Mesenchymal stem cell (in vitro differentiated cells and primary cell): ENCODE measurements at regions not wholly inside any gene's neighbourhood (a gene's known extent, or its start where the extent isn't known, plus 50 kb on each side); places are given as distances from the start of the nearest gene placed in this dataset.

Experiments used
- DNase-seq: peaks from one replicate; pipeline ENCODE4 v3.0.0-alpha.2; 2013
- H2AFZ ChIP-seq: one replicate; pipeline ENCODE4 v1.6.1; 2013; ENCODE audit warnings: low read depth, mild to moderate bottlenecking, control low read depth, inconsistent platforms, low read length, moderate library complexity
- H2AK5ac ChIP-seq: 2 replicates; pipeline ENCODE4 v1.6.1; 2013; ENCODE audit warnings: low read length, moderate library complexity, mild to moderate bottlenecking, inconsistent platforms; ENCODE audit not compliant: severe bottlenecking
- H2BK120ac ChIP-seq: one replicate; pipeline ENCODE4 v1.6.1; 2013; ENCODE audit warnings: low read depth, mild to moderate bottlenecking, inconsistent platforms, low read length, moderate library complexity
- H2BK12ac ChIP-seq, 2 experiments: one replicate each; pipeline ENCODE4 v1.6.1; 2013; ENCODE audit warnings: inconsistent platforms in 2 of 2, low read length in 2 of 2, mild to moderate bottlenecking in 2 of 2, moderate library complexity in 2 of 2, control low read depth in 1 of 2
- H2BK15ac ChIP-seq: one replicate; pipeline ENCODE4 v1.6.1; 2013; ENCODE audit warnings: mild to moderate bottlenecking, low read depth, inconsistent platforms; ENCODE audit not compliant: poor library complexity, severe bottlenecking
- H2BK5ac ChIP-seq: 2 replicates; pipeline ENCODE4 v1.6.1; 2013; ENCODE audit warnings: low read depth, mild to moderate bottlenecking, low read length, control low read depth, inconsistent platforms; ENCODE audit not compliant: poor library complexity, severe bottlenecking
- H3K14ac ChIP-seq, 2 experiments: one replicate each; pipeline ENCODE4 v1.6.1; 2013; ENCODE audit warnings: inconsistent platforms in 2 of 2, low read length in 2 of 2, control low read depth in 1 of 2, mild to moderate bottlenecking in 1 of 2, moderate library complexity in 1 of 2
- H3K18ac ChIP-seq, 2 experiments: one replicate each; pipeline ENCODE4 v1.6.1; 2013; ENCODE audit warnings: inconsistent platforms in 2 of 2, low read length in 2 of 2, control low read depth in 1 of 2, low read depth in 1 of 2, mild to moderate bottlenecking in 1 of 2
- H3K23ac ChIP-seq, 2 experiments: one replicate each; pipeline ENCODE4 v1.6.1; 2013; ENCODE audit warnings: inconsistent platforms in 2 of 2, low read length in 2 of 2, mild to moderate bottlenecking in 2 of 2, moderate library complexity in 2 of 2, control low read depth in 1 of 2
- H3K27ac ChIP-seq: 2 replicates; pipeline ENCODE4 v1.5.1; 2013; ENCODE audit warnings: mild to moderate bottlenecking, moderate library complexity, low read length, control low read depth, inconsistent platforms; ENCODE audit not compliant: poor library complexity, severe bottlenecking
- H3K27me3 ChIP-seq, 2 experiments: 2 replicates each; pipeline versions ENCODE4 v1.6.1 to v1.7.0; 2013; ENCODE audit warnings: low read length in 2 of 2, mild to moderate bottlenecking in 2 of 2, moderate library complexity in 2 of 2, control low read depth in 1 of 2, inconsistent platforms in 1 of 2; ENCODE audit not compliant: control insufficient read depth in 1 of 2, insufficient read depth in 1 of 2
- H3K36me3 ChIP-seq, 2 experiments: 2 replicates each; pipeline versions ENCODE4 v1.6.1 to v1.7.0; 2013; ENCODE audit warnings: low read length in 2 of 2, control low read depth in 1 of 2, inconsistent platforms in 1 of 2, low read depth in 1 of 2, mild to moderate bottlenecking in 1 of 2; ENCODE audit not compliant: insufficient read depth in 2 of 2, control insufficient read depth in 1 of 2
- H3K4ac ChIP-seq, 2 experiments: one replicate each; pipeline ENCODE4 v1.6.1; 2013; ENCODE audit warnings: inconsistent platforms in 2 of 2, low read length in 2 of 2, mild to moderate bottlenecking in 2 of 2, moderate library complexity in 2 of 2, control low read depth in 1 of 2, low read depth in 1 of 2
- H3K4me1 ChIP-seq: 2 replicates; pipeline ENCODE4 v1.6.1; 2013; ENCODE audit warnings: low read depth, low read length, control low read depth; ENCODE audit not compliant: control insufficient read depth, insufficient read depth
- H3K4me2 ChIP-seq: 2 replicates; pipeline ENCODE4 v1.6.1; 2013; ENCODE audit warnings: low read length, mild to moderate bottlenecking, inconsistent platforms; ENCODE audit not compliant: poor library complexity, severe bottlenecking
- H3K4me3 ChIP-seq, 2 experiments: 2 replicates each; pipeline versions ENCODE4 v1.5.1 to v1.7.0; 2013; ENCODE audit warnings: low read length in 2 of 2, mild to moderate bottlenecking in 2 of 2, control low read depth in 1 of 2, low read depth in 1 of 2; ENCODE audit not compliant: insufficient read depth in 1 of 2
- H3K79me1 ChIP-seq: replicated peaks from 2 replicates; pipeline ENCODE4 v1.6.1; 2013; ENCODE audit warnings: mild to moderate bottlenecking, control low read depth, low read length, inconsistent platforms; ENCODE audit not compliant: poor library complexity, severe bottlenecking
- H3K9ac ChIP-seq: 2 replicates; pipeline ENCODE4 v1.7.0; 2013; ENCODE audit warnings: mild to moderate bottlenecking, low read length, moderate library complexity
- H3K9me3 ChIP-seq: 2 replicates; pipeline ENCODE4 v1.7.0; 2013; ENCODE audit warnings: mild to moderate bottlenecking, low read length; ENCODE audit not compliant: control insufficient read depth
- H4K8ac ChIP-seq: one replicate; pipeline ENCODE4 v1.6.1; 2013; ENCODE audit warnings: inconsistent platforms, mild to moderate bottlenecking, low read length, moderate library complexity
- H4K91ac ChIP-seq: one replicate; pipeline ENCODE4 v1.6.1; 2013; ENCODE audit warnings: mild to moderate bottlenecking, low read length, inconsistent platforms
- WGBS: methylation state at CpG from one replicate; pipeline ENCODE4 v1.1.7; 2013; ENCODE audit warnings: mixed read lengths; 5-methylcytosine and 5-hydroxymethylcytosine counted together

DNA sequence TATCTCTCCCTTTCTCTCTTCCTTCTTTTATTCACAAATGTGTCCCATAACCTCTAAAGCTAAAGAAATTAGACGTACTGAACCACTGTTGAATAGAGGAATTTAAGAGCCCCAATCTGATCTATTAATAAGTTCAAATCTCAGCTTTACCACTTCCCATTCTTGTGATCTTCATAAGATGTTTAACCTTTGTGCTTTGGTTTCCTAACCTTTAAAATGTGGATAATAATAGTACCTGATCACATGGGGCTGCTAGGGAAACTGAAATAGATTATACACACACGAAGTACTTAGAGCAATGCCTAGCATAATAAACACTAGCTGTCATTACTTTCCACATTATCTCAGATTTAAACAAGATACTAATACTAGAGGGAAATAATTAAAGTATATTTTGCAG, 324.3 kb upstream of the SEMA6A start:
- H2AK5ac ChIP-seq = no peak overlapping the region
- no peak overlapping the region for H3K4ac ChIP-seq
- H3K9me3 ChIP-seq = no peaks in the 10 kb centered on the region
- no peak for DNase-seq
- H2BK5ac ChIP-seq = no peak overlapping the region
- H3K4me3 ChIP-seq = no peak overlapping the region
- H4K8ac ChIP-seq = no peak overlapping the region
- no peak overlapping the region for H3K27ac ChIP-seq
- H3K14ac ChIP-seq = no peak overlapping the region
- no peak overlapping the region for H2BK120ac ChIP-seq
- no peak overlapping the region for H2AFZ ChIP-seq
- no peak overlapping the region for H3K23ac ChIP-seq
- H3K4me1 ChIP-seq = no peaks in the 10 kb centered on the region
- H3K9ac ChIP-seq = no peak overlapping the region
- no peak overlapping the region for H3K4me2 ChIP-seq
- no peak overlapping the region for H3K18ac ChIP-seq
- no peaks in the 10 kb centered on the region for H3K36me3 ChIP-seq
- no peaks in the 10 kb centered on the region for H3K79me1 ChIP-seq
- no peak overlapping the region for H2BK12ac ChIP-seq
- no peak overlapping the region for H4K91ac ChIP-seq
- WGBS = 90% methylated on average over 2 of the region's 2 CpGs
- H3K27me3 ChIP-seq = no peaks in the 10 kb centered on the region
- H2BK15ac ChIP-seq = no peak overlapping the region

- Histone ChIP-seq H4K91ac (no peak overlapping the region), H3K4me2 (no peak overlapping the region), H3K9ac (no peak overlapping the region), H3K23ac (no peak overlapping the region), H3K79me1 (no peaks in the 10 kb centered on the region), H4K8ac (no peak overlapping the region), H3K36me3 (no peaks in the 10 kb centered on the region), H2BK120ac (no peak overlapping the region), H3K4me3 (no peak overlapping the region), H2BK5ac (no peak overlapping the region), H3K18ac (no peak overlapping the region), H3K14ac (no peak overlapping the region), H3K9me3 (no peaks in the 10 kb centered on the region), H3K4me1 (no peaks in the 10 kb centered on the region), H3K27ac (no peak overlapping the region), H3K27me3 (no peaks in the 10 kb centered on the region), H2AK5ac (no peak overlapping the region), H2AFZ (no peak overlapping the region), H2BK15ac (no peak overlapping the region), H2BK12ac (no peak overlapping the region), H3K4ac (no peak overlapping the region)
- 84% methylated on average over 3 of the region's 3 CpGs for WGBS
- no peak for DNase-seq
These were observed 322.7 kb upstream of the SEMA6A start for GRCh38 chr5:116897291-116897690.

DNA sequence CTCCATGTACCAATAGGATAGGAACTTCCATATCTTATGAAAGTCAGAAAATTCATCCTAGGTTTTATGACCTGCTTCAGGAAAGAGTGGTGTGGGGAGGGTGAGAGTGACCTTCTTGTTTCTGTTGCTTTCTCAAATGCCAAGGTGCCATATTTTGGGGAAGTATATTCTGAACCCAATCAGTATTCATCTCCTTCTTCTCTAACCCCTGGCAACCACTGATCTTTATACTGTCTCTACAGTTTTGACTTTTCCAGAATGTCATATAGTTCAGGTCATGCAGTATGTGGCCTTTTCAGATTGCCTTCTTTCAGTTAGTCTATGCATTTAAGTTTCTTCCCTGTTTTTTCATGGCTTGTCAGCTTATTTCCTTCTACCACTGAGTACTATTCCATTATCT, 321.4 kb upstream of the SEMA6A start:
- no peaks in the 10 kb centered on the region for H3K4me1 ChIP-seq
- no peak overlapping the region for H4K91ac ChIP-seq
- H3K9ac ChIP-seq = no peak overlapping the region
- no peak overlapping the region for H3K23ac ChIP-seq
- H2BK15ac ChIP-seq = no peak overlapping the region
- no peak overlapping the region for H2BK120ac ChIP-seq
- H3K27ac ChIP-seq = no peak overlapping the region
- H3K14ac ChIP-seq = no peak overlapping the region
- H3K79me1 ChIP-seq = no peaks in the 10 kb centered on the region
- DNase-seq = no peak
- H3K4ac ChIP-seq = no peak overlapping the region
- no peaks in the 10 kb centered on the region for H3K36me3 ChIP-seq
- no peak overlapping the region for H4K8ac ChIP-seq
- H2BK12ac ChIP-seq = no peak overlapping the region
- H2AFZ ChIP-seq = no peak overlapping the region
- no peak overlapping the region for H3K4me2 ChIP-seq
- no peak overlapping the region for H2AK5ac ChIP-seq
- H2BK5ac ChIP-seq = no peak overlapping the region
- H3K18ac ChIP-seq = no peak overlapping the region
- no peaks in the 10 kb centered on the region for H3K27me3 ChIP-seq
- H3K9me3 ChIP-seq = no peaks in the 10 kb centered on the region
- no peak overlapping the region for H3K4me3 ChIP-seq

DNA sequence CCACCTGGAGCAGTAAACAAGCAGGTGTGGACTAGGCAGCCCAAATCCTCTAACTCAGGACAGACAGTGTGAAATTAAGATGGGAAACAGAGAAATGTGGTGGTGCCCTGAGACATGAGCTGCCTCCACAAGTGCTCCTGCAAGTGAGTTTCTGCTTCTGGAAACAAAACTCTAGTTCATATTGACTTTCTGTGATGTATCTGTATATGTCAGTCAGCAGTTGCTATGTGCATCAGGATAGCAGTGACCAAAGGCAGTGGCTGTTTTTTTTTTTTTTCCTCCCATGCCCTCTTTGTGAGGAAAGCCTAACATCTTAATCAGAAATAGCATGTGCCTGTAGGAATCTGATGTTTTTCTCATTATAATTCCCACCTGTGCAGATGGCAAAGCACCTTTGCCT, 318.4 kb upstream of the SEMA6A start:
- Histone ChIP-seq H2BK5ac (no peak overlapping the region), H3K9me3 (no peaks in the 10 kb centered on the region), H2BK120ac (no peak overlapping the region), H4K8ac (no peak overlapping the region), H3K27me3 (no peaks in the 10 kb centered on the region), H3K4me2 (no peak overlapping the region), H3K4ac (no peak overlapping the region), H2BK15ac (no peak overlapping the region), H3K23ac (no peak overlapping the region), H3K18ac (no peak overlapping the region), H4K91ac (no peak overlapping the region), H2AFZ (no peak overlapping the region), H3K36me3 (no peaks in the 10 kb centered on the region), H3K9ac (no peak overlapping the region), H3K4me1 (no peaks in the 10 kb centered on the region), H2BK12ac (no peak overlapping the region), H3K4me3 (no peak overlapping the region), H3K27ac (no peak overlapping the region), H2AK5ac (no peak overlapping the region), H3K79me1 (no peaks in the 10 kb centered on the region), H3K14ac (no peak overlapping the region)
- no peak for DNase-seq
